A673 (cell line): ENCODE measurements at regions not wholly inside any gene's neighbourhood (a gene's known extent, or its start where the extent isn't known, plus 50 kb on each side); places are given as distances from the start of the nearest gene placed in this dataset.

Experiments used
- BruUV-seq: library from RNA; stranded (reverse); fragments of 400-500 nt; replicated peaks from 2 replicates; lab custom pipeline; 2021; lab: Mats Ljungman, UMichigan
- CTCF ChIA-PET: fragments of 300-600 bp; sonication (Branson Sonifier 250); formaldehyde crosslinking; loops from one replicate; lab custom pipeline; 2022; ENCODE audit warnings: antibody characterized with exemption; lab: Charles Lee
- POLR2A ChIA-PET: fragments of 300-600 bp; sonication (Branson Sonifier 250); formaldehyde crosslinking; loops from one replicate; lab custom pipeline; 2022; ENCODE audit warnings: antibody characterized with exemption; ENCODE audit not compliant: low non-redundant PET; lab: Charles Lee
- DNase-seq: peaks from one replicate; pipeline ENCODE4 v3.0.0-alpha.2; 2015; ENCODE audit warnings: low spot score
- H3K27ac ChIP-seq: fragments of 200-600 bp; sonication (generic); 2 replicates; pipeline ENCODE4 v1.5.1; 2016; ENCODE audit warnings: mixed run types, low read depth, mild to moderate bottlenecking, mixed read lengths, antibody characterized with exemption, low read length; ENCODE audit not compliant: poor library complexity, severe bottlenecking
- H3K27me3 ChIP-seq: fragments of 200-600 bp; sonication (generic); replicated peaks from 2 replicates; pipeline ENCODE4 v1.6.1; 2017; ENCODE audit warnings: mixed run types, low read depth, mild to moderate bottlenecking, mixed read lengths, antibody characterized with exemption, low read length; ENCODE audit not compliant: insufficient read depth, poor library complexity
- H3K36me3 ChIP-seq: fragments of 200-600 bp; sonication (generic); 2 replicates; pipeline ENCODE4 v1.6.1; 2016; ENCODE audit warnings: mixed run types, mild to moderate bottlenecking, mixed read lengths, antibody characterized with exemption, low read length; ENCODE audit not compliant: insufficient read depth, poor library complexity, severe bottlenecking
- H3K4me1 ChIP-seq: fragments of 200-600 bp; sonication (generic); 2 replicates; pipeline ENCODE4 v1.6.1; 2017; ENCODE audit warnings: mixed run types, mild to moderate bottlenecking, mixed read lengths, antibody characterized with exemption, low read length; ENCODE audit not compliant: insufficient read depth, poor library complexity, severe bottlenecking
- H3K4me3 ChIP-seq: fragments of 200-600 bp; sonication (generic); 2 replicates; pipeline ENCODE4 v1.5.1; 2016; ENCODE audit warnings: low read depth, mixed run types, mild to moderate bottlenecking, mixed read lengths, low read length; ENCODE audit not compliant: poor library complexity, severe bottlenecking
- H3K9me3 ChIP-seq: fragments of 200-600 bp; sonication (generic); 2 replicates; pipeline ENCODE4 v1.6.1; 2016; ENCODE audit warnings: mixed run types, low read depth, mild to moderate bottlenecking, mixed read lengths, antibody characterized with exemption, low read length; ENCODE audit not compliant: poor library complexity, severe bottlenecking
- EZH2 ChIP-seq: fragments of 200-600 bp; sonication (generic); IDR thresholded peaks from 2 replicates; pipeline ENCODE4 v1.6.1; 2017; ENCODE audit warnings: borderline replicate concordance, low read depth, mild to moderate bottlenecking, mixed read lengths, antibody characterized with exemption, low read length; ENCODE audit not compliant: poor library complexity, severe bottlenecking
- intact Hi-C: fragments of 100-400 bp; cut with micrococcal nuclease; formaldehyde crosslinking; loops from one replicate; pipeline ENCODE4 v1.10.0; 2022; ENCODE audit not compliant: unreplicated experiment
- TF ChIP-seq, protein P1 (sequence below): fragments of 300-800, 200-600 bp; sonication (generic); conservative IDR thresholded peaks from 2 replicates; pipeline ENCODE4 v1.5.1; 2017; ENCODE audit warnings: low read depth, mild to moderate bottlenecking, antibody characterized with exemption, low read length, moderate library complexity, mixed read lengths

DNA sequence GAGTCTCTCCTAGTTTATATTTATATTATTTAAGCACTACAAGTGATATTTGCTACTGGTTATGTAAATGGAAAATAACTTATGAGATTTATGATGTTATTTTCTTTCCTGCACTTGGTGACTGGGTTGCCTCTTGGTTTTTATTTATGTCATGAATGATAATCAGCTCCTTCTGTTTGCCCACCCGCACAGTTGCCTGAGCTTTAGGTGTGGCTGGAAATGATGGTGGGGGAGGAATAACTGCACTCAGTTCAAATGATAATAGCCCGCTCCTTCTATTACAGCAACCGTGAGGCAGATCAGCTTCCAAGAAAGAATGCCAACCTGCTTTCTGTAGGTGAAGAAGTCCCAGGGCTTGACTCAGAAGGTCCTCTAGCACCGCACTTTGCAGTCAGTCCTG lies 190.2 kb upstream of the CAND1 start:
- H3K4me1 ChIP-seq: no peaks in the 10 kb centered on the region
- H3K4me3 ChIP-seq: no peak overlapping the region
- POLR2A ChIA-PET: no interaction called here
- BruUV-seq: no TSS peak
- CTCF ChIA-PET: no interaction called here
- H3K27me3 ChIP-seq: peaks cover 61% of the 10 kb centered on the region
- no peaks in the 10 kb centered on the region for H3K36me3 ChIP-seq
- TF ChIP-seq EZH2: no peak
- TF ChIP-seq, protein P1, sequence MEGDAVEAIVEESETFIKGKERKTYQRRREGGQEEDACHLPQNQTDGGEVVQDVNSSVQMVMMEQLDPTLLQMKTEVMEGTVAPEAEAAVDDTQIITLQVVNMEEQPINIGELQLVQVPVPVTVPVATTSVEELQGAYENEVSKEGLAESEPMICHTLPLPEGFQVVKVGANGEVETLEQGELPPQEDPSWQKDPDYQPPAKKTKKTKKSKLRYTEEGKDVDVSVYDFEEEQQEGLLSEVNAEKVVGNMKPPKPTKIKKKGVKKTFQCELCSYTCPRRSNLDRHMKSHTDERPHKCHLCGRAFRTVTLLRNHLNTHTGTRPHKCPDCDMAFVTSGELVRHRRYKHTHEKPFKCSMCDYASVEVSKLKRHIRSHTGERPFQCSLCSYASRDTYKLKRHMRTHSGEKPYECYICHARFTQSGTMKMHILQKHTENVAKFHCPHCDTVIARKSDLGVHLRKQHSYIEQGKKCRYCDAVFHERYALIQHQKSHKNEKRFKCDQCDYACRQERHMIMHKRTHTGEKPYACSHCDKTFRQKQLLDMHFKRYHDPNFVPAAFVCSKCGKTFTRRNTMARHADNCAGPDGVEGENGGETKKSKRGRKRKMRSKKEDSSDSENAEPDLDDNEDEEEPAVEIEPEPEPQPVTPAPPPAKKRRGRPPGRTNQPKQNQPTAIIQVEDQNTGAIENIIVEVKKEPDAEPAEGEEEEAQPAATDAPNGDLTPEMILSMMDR: no peak
- no peaks in the 10 kb centered on the region for H3K9me3 ChIP-seq
- DNase-seq: no peak
- H3K27ac ChIP-seq: no peak overlapping the region
- intact Hi-C loops: no loop called here

DNA sequence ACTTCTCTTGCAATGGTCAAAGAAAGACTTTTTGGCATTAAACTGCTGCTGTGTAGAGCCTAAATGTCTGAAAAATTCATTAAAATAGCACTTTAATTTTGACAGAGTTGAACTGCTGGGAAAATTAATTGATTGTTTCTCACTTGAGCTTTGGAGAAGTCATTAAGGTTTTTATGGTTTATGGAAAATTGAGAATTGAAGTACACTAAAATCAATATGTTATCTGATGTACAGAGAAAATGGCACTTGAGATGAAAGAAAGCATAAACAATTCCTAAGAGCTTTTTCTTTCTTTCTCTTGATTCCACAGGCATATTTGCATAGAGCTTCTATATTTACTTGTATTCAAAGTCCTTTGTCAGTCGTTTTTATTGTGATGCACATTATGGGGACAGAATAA lies 188.5 kb upstream of the CAND1 start:
- no TSS peak for BruUV-seq
- no peak overlapping the region for H3K4me3 ChIP-seq
- no peak for DNase-seq
- peaks cover 57% of the 10 kb centered on the region for H3K27me3 ChIP-seq
- H3K4me1 ChIP-seq: no peaks in the 10 kb centered on the region
- intact Hi-C loops: no loop called here
- no peak overlapping the region for H3K27ac ChIP-seq
- no peaks in the 10 kb centered on the region for H3K36me3 ChIP-seq
- H3K9me3 ChIP-seq: no peaks in the 10 kb centered on the region
- ChIA-PET CTCF (no interaction called here), POLR2A (no interaction called here)
- TF ChIP-seq, protein P1: no peak
- no peak for TF ChIP-seq EZH2

- H3K9me3 ChIP-seq: no peaks in the 10 kb centered on the region
Observed at GRCh38 chr12:67082221-67082620, 186.9 kb upstream of the CAND1 start.

More at GRCh38 chr12:67082221-67082620, 186.9 kb upstream of the CAND1 start:
- Histone ChIP-seq H3K27me3 (peaks cover 51% of the 10 kb centered on the region), H3K36me3 (no peaks in the 10 kb centered on the region), H3K4me1 (no peaks in the 10 kb centered on the region), H3K27ac (no peak overlapping the region), H3K4me3 (no peak overlapping the region)
- ChIA-PET CTCF (no interaction called here), POLR2A (no interaction called here)
- intact Hi-C loops: no loop called here
- no TSS peak for BruUV-seq
- DNase-seq: no peak
- TF ChIP-seq, protein P1: no peak
- TF ChIP-seq EZH2: no peak
